Tibial artery (tissue), 4 donors: ENCODE measurements at regions not wholly inside any gene's neighbourhood (a gene's known extent, or its start where the extent isn't known, plus 50 kb on each side); places are given as distances from the start of the nearest gene placed in this dataset.
"Not testable (repeated sequence)": the region's sequence is repeated elsewhere in the genome, so short reads cannot be mapped to it uniquely, and the experiment has no call there.

ENCODE experiments used
- DNase-seq, 2 donors: peaks; one replicate each; pipeline ENCODE4 v3.0.0-alpha.2; 2019
- H3K27ac ChIP-seq, 2 donors: fragments of 200-600 bp; sonication (generic) in 1 of 2; 1 replicate in 1 of 2; 2 replicates in 1 of 2; pipeline ENCODE4 v1.5.1; 2018 to 2019; ENCODE audit warnings: mild to moderate bottlenecking in 1 of 2
- H3K27me3 ChIP-seq, 2 donors: fragments of 200-600 bp; sonication (generic) in 1 of 2; one replicate each; pipeline versions ENCODE4 v1.5.1 to v1.6.0; 2016 to 2019
- H3K36me3 ChIP-seq, 3 donors: fragments of 200-600 bp; sonication (generic) in 2 of 3; one replicate each; pipeline ENCODE4 v1.5.1; 2016 to 2019; ENCODE audit warnings: mild to moderate bottlenecking in 2 of 3
- H3K4me1 ChIP-seq, 4 donors: fragments of 200-600 bp; sonication (generic) in 2 of 4; 1 replicate in 3 of 4; 2 replicates in 1 of 4; pipeline ENCODE4 v1.5.1; 2016 to 2019
- H3K4me3 ChIP-seq, 2 donors: fragments of 200-600 bp; sonication (generic) in 1 of 2; 1 replicate in 1 of 2; 2 replicates in 1 of 2; pipeline ENCODE4 v1.5.1; 2018 to 2019; ENCODE audit warnings: mild to moderate bottlenecking in 2 of 2
- H3K9me3 ChIP-seq, 3 donors: fragments of 200-600 bp; sonication (generic) in 1 of 3; one replicate each; pipeline ENCODE4 v1.5.1; 2016 to 2019
- CTCF ChIP-seq, 2 experiments: fragments of 200-600 bp in 1 of 2; fragments of 450-650 bp in 1 of 2; IDR thresholded peaks; one replicate each; pipeline ENCODE4 v1.5.1; 2017 to 2019; ENCODE audit warnings: antibody characterized with exemption in 2 of 2, mild to moderate bottlenecking in 1 of 2, moderate library complexity in 1 of 2
- intact Hi-C: fragments of 100-400 bp; cut with DNase I; formaldehyde crosslinking; loops from one replicate; pipeline ENCODE4 v1.15.0; 2023; ENCODE audit warnings: low total_unique reads

GRCh38 chr11:22536071-22536470 lies 89.6 kb downstream of the FANCF start:
- Histone ChIP-seq H3K4me1 (no peaks in the 10 kb centered on the region), H3K9me3 (no peaks in the 10 kb centered on the region), H3K4me3 (no peak overlapping the region), H3K36me3 (no peaks in the 10 kb centered on the region), H3K27me3 (no peaks in the 10 kb centered on the region), H3K27ac (no peak overlapping the region)
- no peak for DNase-seq
- TF ChIP-seq CTCF (IDR thresholded peaks at IDR 0.05), result no peak
- intact Hi-C loops, result no loop called here

- H3K4me1 ChIP-seq, intact Hi-C loops, H3K9me3 ChIP-seq, H3K27me3 ChIP-seq, DNase-seq, H3K36me3 ChIP-seq, H3K4me3 ChIP-seq, H3K27ac ChIP-seq: not testable (repeated sequence)
Observed at GRCh38 chr11:22528612-22529429, 96.8 kb downstream of the FANCF start.

- no peaks in the 10 kb centered on the region for H3K4me1 ChIP-seq
- H3K27me3 ChIP-seq, result no peaks in the 10 kb centered on the region
- TF ChIP-seq CTCF (IDR thresholded peaks at IDR 0.05), result no peak
- H3K27ac ChIP-seq, result no peak overlapping the region
- no peak overlapping the region for H3K4me3 ChIP-seq
- H3K9me3 ChIP-seq, result no peaks in the 10 kb centered on the region
- H3K36me3 ChIP-seq, result no peaks in the 10 kb centered on the region
- no peak for DNase-seq
- intact Hi-C loops, result no loop called here
Observed at GRCh38 chr11:22522225-22522624, 103.4 kb downstream of the FANCF start.

GRCh38 chr11:22521226-22521625 lies 104.4 kb downstream of the FANCF start:
- no peak overlapping the region for H3K27ac ChIP-seq
- intact Hi-C loops, result no loop called here
- H3K4me1 ChIP-seq, result no peaks in the 10 kb centered on the region
- TF ChIP-seq CTCF (IDR thresholded peaks at IDR 0.05), result no peak
- H3K4me3 ChIP-seq, result no peak overlapping the region
- H3K27me3 ChIP-seq, result no peaks in the 10 kb centered on the region
- no peak for DNase-seq
- H3K36me3 ChIP-seq, result no peaks in the 10 kb centered on the region
- H3K9me3 ChIP-seq, result no peaks in the 10 kb centered on the region

- no peak for TF ChIP-seq CTCF (IDR thresholded peaks at IDR 0.05)
- no peak for DNase-seq
- H3K27me3 ChIP-seq, result no peaks in the 10 kb centered on the region
- H3K9me3 ChIP-seq, result no peaks in the 10 kb centered on the region
- intact Hi-C loops, result no loop called here
- no peak overlapping the region for H3K4me3 ChIP-seq
- no peak overlapping the region for H3K27ac ChIP-seq
- H3K4me1 ChIP-seq, result no peaks in the 10 kb centered on the region
- no peaks in the 10 kb centered on the region for H3K36me3 ChIP-seq
Observed at GRCh38 chr11:22520521-22520920, 105.1 kb downstream of the FANCF start.

- H3K4me1 ChIP-seq, H3K36me3 ChIP-seq, intact Hi-C loops, DNase-seq, H3K27me3 ChIP-seq, H3K4me3 ChIP-seq, H3K9me3 ChIP-seq, H3K27ac ChIP-seq: not testable (repeated sequence)
Observed at GRCh38 chr11:22518344-22518743, 107.3 kb downstream of the FANCF start.

- H3K36me3 ChIP-seq, result no peaks in the 10 kb centered on the region
- intact Hi-C loops, result no loop called here
- TF ChIP-seq CTCF (IDR thresholded peaks at IDR 0.05), result no peak
- H3K27ac ChIP-seq, result no peak overlapping the region
- no peak for DNase-seq
- no peak overlapping the region for H3K4me3 ChIP-seq
- no peaks in the 10 kb centered on the region for H3K4me1 ChIP-seq
- no peaks in the 10 kb centered on the region for H3K9me3 ChIP-seq
- H3K27me3 ChIP-seq, result no peaks in the 10 kb centered on the region
Observed at GRCh38 chr11:22516111-22516510, 109.5 kb downstream of the FANCF start.
